ENCODE measurements at regions not wholly inside any gene's neighbourhood (a gene's known extent, or its start where the extent isn't known, plus 50 kb on each side); places are given as distances from the start of the nearest gene placed in this dataset.
"Not testable (repeated sequence)": the region's sequence is repeated elsewhere in the genome, so short reads cannot be mapped to it uniquely, and the experiment has no call there.

GRCh38 chr14:38929416-38929815 is 173.6 kb downstream of the SEC23A start (continued):
- TF ChIP-seq ZNF18 (tag by site-specific recombination; IDR thresholded peaks at IDR 0.05) (no peak), ELK4 (IDR thresholded peaks at IDR 0.05; ENCODE audit: borderline replicate concordance, low read depth, low read length) (no peak), GLIS2 (tag by site-specific recombination; IDR thresholded peaks at IDR 0.05) (no peak)

DNA sequence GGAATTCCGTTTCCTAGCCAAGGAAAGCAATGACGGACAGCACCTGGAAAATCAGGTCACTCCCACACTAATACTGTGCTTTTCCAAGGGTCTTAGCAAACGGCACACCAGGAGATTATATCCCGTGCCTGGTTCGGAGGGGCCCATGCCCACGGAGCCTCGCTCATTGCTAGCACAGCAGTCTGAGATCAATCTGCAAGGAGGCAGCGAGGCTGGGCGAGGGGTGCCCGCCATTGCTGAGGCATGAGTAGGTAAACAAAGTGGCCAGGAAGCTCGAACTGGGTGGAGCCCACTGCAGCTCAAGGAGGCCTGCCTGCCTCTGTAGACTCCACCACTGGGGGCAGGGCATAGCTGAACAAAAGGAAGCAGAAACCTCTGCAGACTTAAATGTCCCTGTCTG is 181.1 kb downstream of the SEC23A start:
- CTCF ChIA-PET; POLR2A ChIA-PET; H3K4me3 ChIP-seq (ENCODE audit: low read depth, low read length); H3K4me1 ChIP-seq (ENCODE audit: control insufficient read depth, insufficient read depth, low read length); H3K9me3 ChIP-seq (ENCODE audit: control insufficient read depth, insufficient read depth, low read depth, low read length); H3K27ac ChIP-seq (ENCODE audit: extremely low read depth, low read depth, low read length); H3K36me3 ChIP-seq (ENCODE audit: control insufficient read depth in 2 of 2, insufficient read depth in 1 of 2, low read length in 2 of 2): not testable (repeated sequence)

GRCh38 chr14:38915125-38915524 is 187.9 kb downstream of the SEC23A start:
- ChIA-PET POLR2A (no interaction called here), CTCF (interaction anchor here (0.6 kb wide), 2 partner anchors 116 to 718 kb away, joined by 4 to 5 read pairs; no protein-coding TSS in a partner anchor)
- H3K9me3 ChIP-seq (ENCODE audit: control insufficient read depth, insufficient read depth, low read depth, low read length) = no peaks in the 10 kb centered on the region
- no peak overlapping the region for H3K4me3 ChIP-seq (ENCODE audit: low read depth, low read length)
- no peaks in the 10 kb centered on the region for H3K4me1 ChIP-seq (ENCODE audit: control insufficient read depth, insufficient read depth, low read length)
- H3K36me3 ChIP-seq (ENCODE audit: control insufficient read depth in 2 of 2, insufficient read depth in 1 of 2, low read length in 2 of 2) = no peaks in the 10 kb centered on the region
- H3K27ac ChIP-seq (ENCODE audit: extremely low read depth, low read depth, low read length) = no peak overlapping the region
- TF ChIP-seq SCRT2 (tag by site-specific recombination; IDR thresholded peaks at IDR 0.05) (no peak), ZNF76 (tag by site-specific recombination; IDR thresholded peaks at IDR 0.05; ENCODE audit: borderline replicate concordance, low read depth) (no peak), ZNF138 (tag by site-specific recombination; IDR thresholded peaks at IDR 0.05; ENCODE audit: borderline replicate concordance) (no peak), GLIS2 (tag by site-specific recombination; IDR thresholded peaks at IDR 0.05) (no peak), ZXDB (tag by site-specific recombination; IDR thresholded peaks at IDR 0.05) (no peak), YY1 (tag by site-specific recombination; IDR thresholded peaks at IDR 0.05) (no peak), REST (tag by site-specific recombination; IDR thresholded peaks at IDR 0.05) (no peak), ZNF660 (tag by site-specific recombination; IDR thresholded peaks at IDR 0.05) (no peak), ZNF548 (tag by site-specific recombination; IDR thresholded peaks at IDR 0.05) (no peak), ZNF529 (tag by site-specific recombination; IDR thresholded peaks at IDR 0.05; ENCODE audit: insufficient replicate concordance) (no peak), ZBTB8A (tag by site-specific recombination; IDR thresholded peaks at IDR 0.05) (no peak)
- TF ChIP-seq, protein P1, sequence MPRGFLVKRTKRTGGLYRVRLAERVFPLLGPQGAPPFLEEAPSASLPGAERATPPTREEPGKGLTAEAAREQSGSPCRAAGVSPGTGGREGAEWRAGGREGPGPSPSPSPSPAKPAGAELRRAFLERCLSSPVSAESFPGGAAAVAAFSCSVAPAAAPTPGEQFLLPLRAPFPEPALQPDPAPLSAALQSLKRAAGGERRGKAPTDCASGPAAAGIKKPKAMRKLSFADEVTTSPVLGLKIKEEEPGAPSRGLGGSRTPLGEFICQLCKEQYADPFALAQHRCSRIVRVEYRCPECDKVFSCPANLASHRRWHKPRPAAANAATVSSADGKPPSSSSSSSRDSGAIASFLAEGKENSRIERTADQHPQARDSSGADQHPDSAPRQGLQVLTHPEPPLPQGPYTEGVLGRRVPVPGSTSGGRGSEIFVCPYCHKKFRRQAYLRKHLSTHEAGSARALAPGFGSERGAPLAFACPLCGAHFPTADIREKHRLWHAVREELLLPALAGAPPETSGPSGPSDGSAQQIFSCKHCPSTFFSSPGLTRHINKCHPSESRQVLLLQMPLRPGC (tag by site-specific recombination; IDR thresholded peaks at IDR 0.05) = no peak

Measured in HEK293 (cell line).